A549 (cell line): ENCODE measurements at regions not wholly inside any gene's neighbourhood (a gene's known extent, or its start where the extent isn't known, plus 50 kb on each side); places are given as distances from the start of the nearest gene placed in this dataset.

Experiments used
- ATAC-seq, 2 experiments: fragments of 200-7000 bp in 1 of 2; fragments of >200 bp in 1 of 2; cut with Nextera tagmentation in 1 of 2; cut with Tn5 transposase in 1 of 2; 3 replicates each; pipeline versions ENCODE4 v1.8.0 to v1.9.1; 2018 to 2020; ENCODE audit warnings: mild to moderate bottlenecking in 1 of 2, moderate library complexity in 1 of 2
- CTCF ChIA-PET: fragments of 300-600 bp; sonication (Branson Sonifier 250); formaldehyde crosslinking; extraction: SDS; loops from one replicate; lab custom pipeline; 2021; ENCODE audit warnings: antibody characterized with exemption, inconsistent platforms; lab: Yijun Ruan, JAX
- POLR2A ChIA-PET: fragments of 350-600 bp; formaldehyde crosslinking; extraction: SDS; loops from one replicate; lab custom pipeline; 2021; ENCODE audit warnings: antibody characterized with exemption, inconsistent platforms; lab: Yijun Ruan, JAX
- DNase-seq, 2 experiments: peaks; one replicate each; pipeline versions ENCODE4 v3.0.0 to v3.0.0-alpha.2; 2011 to 2016; ENCODE audit warnings: low read depth in 1 of 2, low spot score in 1 of 2
- FAIRE-seq: peaks from 2 replicates; lab custom pipeline; 2011; peaks lifted over from hg19 to GRCh38; lab: Jason Lieb, UNC
- H3K27ac ChIP-seq, 2 experiments: fragments of >200 bp; sonication (Bioruptor Twin); formaldehyde crosslinking; 3 replicates each; pipeline ENCODE4 v1.5.1; 2016 to 2017
- H3K4me1 ChIP-seq: fragments of >200 bp; sonication (Bioruptor Twin); formaldehyde crosslinking; 3 replicates; pipeline ENCODE4 v1.6.1; 2016
- H3K4me2 ChIP-seq: fragments of >200 bp; sonication (Bioruptor Twin); formaldehyde crosslinking; 3 replicates; pipeline ENCODE4 v1.6.1; 2016
- H3K4me3 ChIP-seq: fragments of >200 bp; sonication (Bioruptor Twin); formaldehyde crosslinking; 3 replicates; pipeline ENCODE4 v1.5.1; 2016
- H3K9me3 ChIP-seq: fragments of >200 bp; sonication (Bioruptor Twin); formaldehyde crosslinking; 3 replicates; pipeline ENCODE4 v1.6.1; 2016
- CBX2 ChIP-seq: fragments of 200-600 bp; sonication (generic); IDR thresholded peaks from 2 replicates; pipeline ENCODE4 v1.6.1; 2016; ENCODE audit warnings: low read depth, mild to moderate bottlenecking, borderline replicate concordance
- CEBPB ChIP-seq, 2 experiments: fragments of >200 bp in 1 of 2; sonication (Bioruptor Twin) in 1 of 2; formaldehyde crosslinking in 1 of 2; IDR thresholded peaks; 2 replicates each; pipeline ENCODE4 v1.6.1; 2012 to 2016
- EHMT2 ChIP-seq: fragments of 200-600 bp; sonication (generic); IDR thresholded peaks from 2 replicates; pipeline ENCODE4 v1.6.1; 2016; ENCODE audit warnings: antibody characterized with exemption, low read depth, mild to moderate bottlenecking, moderate library complexity
- ESRRA ChIP-seq: fragments of 150-350 bp; IDR thresholded peaks from 2 replicates; pipeline ENCODE4 v1.6.1; 2014; ENCODE audit warnings: mild to moderate bottlenecking, low read length, borderline replicate concordance
- FOSB ChIP-seq: fragments of 250-450 bp; sonication (Bioruptor Pico); IDR thresholded peaks from 2 replicates; pipeline ENCODE4 v1.5.0; 2020; ENCODE audit warnings: mild to moderate bottlenecking, moderate library complexity
- FOSL2 ChIP-seq, 2 experiments: fragments of 450-650 bp in 1 of 2; fragments of >200 bp in 1 of 2; sonication (Bioruptor Twin) in 1 of 2; formaldehyde crosslinking; IDR thresholded peaks; 2 replicates each; pipeline versions ENCODE4 v1.5.0 to v1.6.1; 2016 to 2020; ENCODE audit warnings: mild to moderate bottlenecking in 1 of 2, moderate library complexity in 1 of 2
- GATA3 ChIP-seq: IDR thresholded peaks from 2 replicates; pipeline ENCODE4 v1.6.1; 2012; ENCODE audit warnings: borderline replicate concordance
- HDAC2 ChIP-seq: fragments of 200-600 bp; sonication (generic); IDR thresholded peaks from 2 replicates; pipeline ENCODE4 v1.6.1; 2016
- HEYL ChIP-seq: fragments of 250-450 bp; sonication (Bioruptor Pico); IDR thresholded peaks from 2 replicates; pipeline ENCODE4 v1.8.0; 2021; ENCODE audit warnings: mild to moderate bottlenecking, moderate library complexity
- HOXB5 ChIP-seq: fragments of 250-450 bp; sonication (Bioruptor Pico); IDR thresholded peaks from 2 replicates; pipeline ENCODE4 v1.5.0; 2020; ENCODE audit warnings: mild to moderate bottlenecking, moderate library complexity
- JUNB ChIP-seq: fragments of >200 bp; sonication (Bioruptor Twin); formaldehyde crosslinking; IDR thresholded peaks from 2 replicates; pipeline ENCODE4 v1.6.1; 2016
- KDM5A ChIP-seq: fragments of 200-600 bp; sonication (generic); IDR thresholded peaks from 2 replicates; pipeline ENCODE4 v1.6.1; 2016; ENCODE audit warnings: antibody characterized with exemption, mild to moderate bottlenecking
- MAFK ChIP-seq: fragments of 450-650 bp; IDR thresholded peaks from 2 replicates; pipeline ENCODE4 v1.6.1; 2014; ENCODE audit not compliant: partially characterized antibody
- MAZ ChIP-seq: fragments of 150-350 bp; IDR thresholded peaks from 2 replicates; pipeline ENCODE4 v1.6.1; 2014; ENCODE audit warnings: antibody characterized with exemption, low read depth, low read length, borderline replicate concordance
- NFE2L2 ChIP-seq: fragments of 150-350 bp; conservative IDR thresholded peaks from 2 replicates; pipeline ENCODE4 v1.6.1; 2014; ENCODE audit warnings: low read length
- NR3C1 ChIP-seq: fragments of >200 bp; sonication (Bioruptor Twin); formaldehyde crosslinking; IDR thresholded peaks from 3 replicates; pipeline ENCODE4 v1.6.1; 2017
- PHF8 ChIP-seq: fragments of 200-600 bp; sonication (generic); IDR thresholded peaks from 2 replicates; pipeline ENCODE4 v1.6.1; 2016; ENCODE audit warnings: low read depth, mild to moderate bottlenecking, antibody characterized with exemption, moderate library complexity, borderline replicate concordance
- POLR2A ChIP-seq: IDR thresholded peaks from 2 replicates; pipeline ENCODE4 v1.6.1; 2012; ENCODE audit warnings: mild to moderate bottlenecking, low read length
- POLR2AphosphoS2 ChIP-seq: conservative IDR thresholded peaks from 2 replicates; pipeline ENCODE4 v1.6.1; 2012; ENCODE audit warnings: low read length, improper control_type of control experiment, inconsistent platforms
- RAD21 ChIP-seq, 2 experiments: fragments of >200 bp in 1 of 2; sonication (Bioruptor Twin) in 1 of 2; formaldehyde crosslinking in 1 of 2; IDR thresholded peaks in 1 of 2; conservative IDR thresholded peaks in 1 of 2; 2 replicates in 1 of 2; 3 replicates in 1 of 2; pipeline ENCODE4 v1.6.1; 2012 to 2018; ENCODE audit warnings: inconsistent platforms in 1 of 2
- RARB ChIP-seq: fragments of 250-450 bp; sonication (Bioruptor Pico); IDR thresholded peaks from 2 replicates; pipeline ENCODE4 v1.8.0; 2021; ENCODE audit warnings: mild to moderate bottlenecking, moderate library complexity
- SMC3 ChIP-seq: fragments of >200 bp; sonication (Bioruptor Twin); formaldehyde crosslinking; IDR thresholded peaks from 3 replicates; pipeline ENCODE4 v1.6.1; 2018; ENCODE audit warnings: inconsistent platforms
- SREBF2 ChIP-seq: fragments of 450-650 bp; IDR thresholded peaks from 2 replicates; pipeline ENCODE4 v1.6.1; 2014; ENCODE audit warnings: mild to moderate bottlenecking, moderate library complexity
- TP53 ChIP-seq: fragments of 250-450 bp; sonication (Bioruptor Pico); IDR thresholded peaks from 2 replicates; pipeline ENCODE4 v1.5.0; 2021; ENCODE audit warnings: mild to moderate bottlenecking, moderate library complexity
- ZSCAN20 ChIP-seq: fragments of 250-450 bp; sonication (Bioruptor Pico); IDR thresholded peaks from 2 replicates; pipeline ENCODE4 v1.8.0; 2022; ENCODE audit warnings: mild to moderate bottlenecking, moderate library complexity
- WGBS: methylation state at CpG from one replicate; pipeline ENCODE4 v1.1.6; 2017; ENCODE audit errors: missing lambda C conversion rate; 5-methylcytosine and 5-hydroxymethylcytosine counted together
- TF ChIP-seq, protein P1 (sequence below): fragments of >200 bp; sonication (Bioruptor Twin); formaldehyde crosslinking; IDR thresholded peaks from 3 replicates; pipeline ENCODE4 v1.6.1; 2016
- TF ChIP-seq, protein P2 (sequence below): IDR thresholded peaks from 2 replicates; pipeline ENCODE4 v1.6.1; 2012

DNA sequence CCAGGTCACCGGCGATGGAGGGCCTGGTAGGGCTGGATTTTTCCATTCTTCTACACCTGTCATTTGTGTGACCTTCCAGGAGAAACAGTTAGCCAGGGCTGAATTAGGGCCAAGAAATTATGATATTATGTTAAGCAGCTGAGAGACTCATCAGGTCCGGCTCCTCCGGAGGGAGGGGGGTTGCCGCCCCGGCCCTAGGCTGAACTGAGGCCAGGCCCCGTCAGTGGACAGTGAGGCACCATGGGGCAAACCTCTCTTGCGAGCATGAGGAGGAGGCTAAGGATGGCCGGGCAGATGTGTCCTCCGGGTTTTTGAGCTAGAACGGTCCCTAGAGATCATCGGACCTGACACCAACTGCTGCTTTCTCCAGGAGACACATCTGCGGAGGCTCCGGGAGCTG is 150.1 kb downstream of the SOX11 start:
- no peak overlapping the region for H3K4me3 ChIP-seq
- TF ChIP-seq MAFK (no peak), SMC3 (no peak), HOXB5 (no peak), NFE2L2 (no peak), HEYL (CRISPR knock-in tag) (no peak), ZSCAN20 (no peak), FOSB (CRISPR knock-in tag) (no peak), SREBF2 (no peak), PHF8 (no peak), HDAC2 (no peak), RARB (CRISPR knock-in tag) (no peak), POLR2AphosphoS2 (no peak), JUNB (no peak), TP53 (CRISPR knock-in tag) (no peak)
- H3K27ac ChIP-seq = no peak overlapping the region
- 33% methylated on average over 12 of the region's 14 CpGs for WGBS
- POLR2A ChIA-PET = no interaction called here
- no peak for FAIRE-seq
- CTCF ChIA-PET = no interaction called here
- ATAC-seq = no peak
- DNase-seq = no peak
- 0 out of 3 replicates have a peak, but pooled peaks cover 4% of the 10 kb centered on the region for H3K9me3 ChIP-seq
- no peak overlapping the region for H3K4me2 ChIP-seq
- H3K4me1 ChIP-seq = no peaks in the 10 kb centered on the region

DNA sequence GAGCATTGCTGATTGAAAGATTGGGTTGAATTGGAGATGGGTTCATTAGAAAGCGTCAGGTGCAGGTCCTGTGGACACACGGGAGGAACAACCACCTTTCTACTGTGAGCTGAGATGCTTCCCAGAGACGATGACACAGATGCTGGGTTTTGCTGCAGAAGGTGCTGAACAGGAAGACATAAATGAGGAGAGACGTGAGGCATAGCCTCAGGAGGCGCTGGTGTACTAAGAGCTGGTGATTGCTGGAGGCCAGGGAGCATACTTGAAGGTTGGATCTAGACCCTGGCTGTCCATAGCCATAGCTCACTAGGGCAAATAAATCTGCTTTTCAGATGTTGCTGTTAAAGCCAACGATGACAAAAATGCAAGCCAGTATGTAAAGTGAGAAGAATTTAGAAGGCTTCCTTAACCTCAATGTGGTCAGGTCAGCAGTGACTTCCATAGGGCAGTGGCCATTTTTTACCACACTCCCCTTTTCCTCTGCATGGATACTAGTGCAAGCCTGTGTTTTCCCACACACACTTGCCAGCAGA is 153.7 kb downstream of the SOX11 start:
- TF ChIP-seq CBX2 (no peak), CEBPB (IDR thresholded peaks at IDR 0.05) (no peak), ESRRA (no peak), KDM5A (no peak), HOXB5 (no peak), GATA3 (no peak), SREBF2 (no peak), POLR2A (no peak), FOSL2 (IDR thresholded peaks at IDR 0.05) (no peak), FOSL2 (CRISPR knock-in tag; IDR thresholded peaks at IDR 0.05) (no peak), HEYL (CRISPR knock-in tag) (no peak), MAZ (no peak), NR3C1 (no peak), POLR2AphosphoS2 (no peak), JUNB (no peak), FOSB (CRISPR knock-in tag) (no peak), RAD21 (conservative IDR thresholded peaks at IDR 0.05 in 1 of 2, IDR thresholded peaks at IDR 0.05 in 1 of 2) (no peak), ZSCAN20 (no peak)
- TF ChIP-seq, protein P1, sequence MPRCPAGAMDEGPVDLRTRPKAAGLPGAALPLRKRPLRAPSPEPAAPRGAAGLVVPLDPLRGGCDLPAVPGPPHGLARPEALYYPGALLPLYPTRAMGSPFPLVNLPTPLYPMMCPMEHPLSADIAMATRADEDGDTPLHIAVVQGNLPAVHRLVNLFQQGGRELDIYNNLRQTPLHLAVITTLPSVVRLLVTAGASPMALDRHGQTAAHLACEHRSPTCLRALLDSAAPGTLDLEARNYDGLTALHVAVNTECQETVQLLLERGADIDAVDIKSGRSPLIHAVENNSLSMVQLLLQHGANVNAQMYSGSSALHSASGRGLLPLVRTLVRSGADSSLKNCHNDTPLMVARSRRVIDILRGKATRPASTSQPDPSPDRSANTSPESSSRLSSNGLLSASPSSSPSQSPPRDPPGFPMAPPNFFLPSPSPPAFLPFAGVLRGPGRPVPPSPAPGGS = no peak
- TF ChIP-seq, protein P2, sequence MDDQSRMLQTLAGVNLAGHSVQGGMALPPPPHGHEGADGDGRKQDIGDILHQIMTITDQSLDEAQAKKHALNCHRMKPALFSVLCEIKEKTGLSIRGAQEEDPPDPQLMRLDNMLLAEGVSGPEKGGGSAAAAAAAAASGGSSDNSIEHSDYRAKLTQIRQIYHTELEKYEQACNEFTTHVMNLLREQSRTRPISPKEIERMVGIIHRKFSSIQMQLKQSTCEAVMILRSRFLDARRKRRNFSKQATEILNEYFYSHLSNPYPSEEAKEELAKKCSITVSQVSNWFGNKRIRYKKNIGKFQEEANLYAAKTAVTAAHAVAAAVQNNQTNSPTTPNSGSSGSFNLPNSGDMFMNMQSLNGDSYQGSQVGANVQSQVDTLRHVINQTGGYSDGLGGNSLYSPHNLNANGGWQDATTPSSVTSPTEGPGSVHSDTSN = no peak
- Histone ChIP-seq H3K4me2 (no peak overlapping the region), H3K27ac (no peak overlapping the region), H3K4me3 (no peak overlapping the region), H3K4me1 (no peaks in the 10 kb centered on the region), H3K9me3 (no peaks in the 10 kb centered on the region)
- ChIA-PET CTCF (no interaction called here), POLR2A (no interaction called here)
- DNase-seq (peak in 1 of 2 experiments; percentile 4), ATAC-seq (no peak), FAIRE-seq (no peak)
- 3% methylated on average over 6 of the region's 6 CpGs for WGBS

DNA sequence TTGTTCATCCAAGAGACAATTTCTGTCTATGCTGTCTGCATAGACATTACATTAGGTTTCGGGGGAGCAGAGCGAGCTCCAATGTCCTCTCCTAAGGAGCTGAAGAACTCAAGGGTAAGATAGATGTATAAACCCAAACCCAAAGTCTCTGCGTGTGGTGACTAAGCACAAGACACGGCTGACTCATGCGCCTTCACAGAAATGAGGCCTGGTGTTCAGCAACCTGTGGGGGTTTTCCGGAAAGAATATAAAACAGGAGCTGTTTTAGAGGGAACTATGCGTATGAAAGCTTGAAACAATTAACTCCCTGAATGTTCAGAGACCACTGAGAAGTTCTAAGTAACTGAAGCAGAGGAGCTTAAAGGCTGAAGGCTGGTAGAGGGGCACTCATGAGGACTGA is 154.7 kb downstream of the SOX11 start:
- FAIRE-seq = no peak
- POLR2A ChIA-PET = no interaction called here

More for the DNA sequence above, 154.7 kb downstream of the SOX11 start:
- 25% methylated on average over 7 of the region's 7 CpGs for WGBS
- no peak overlapping the region for H3K4me2 ChIP-seq
- CTCF ChIA-PET = no interaction called here
- no peaks in the 10 kb centered on the region for H3K9me3 ChIP-seq
- DNase-seq = no peak
- no peak overlapping the region for H3K4me3 ChIP-seq
- no peak for TF ChIP-seq EHMT2
- no peak overlapping the region for H3K27ac ChIP-seq
- no peak for ATAC-seq
- H3K4me1 ChIP-seq = no peaks in the 10 kb centered on the region
